PFSK-1 (cell line): ENCODE measurements at regions not wholly inside any gene's neighbourhood (a gene's known extent, or its start where the extent isn't known, plus 50 kb on each side); places are given as distances from the start of the nearest gene placed in this dataset.

ENCODE experiments used
- POLR2AphosphoS5 ChIP-seq: IDR thresholded peaks from 2 replicates; pipeline ENCODE4 v1.6.1; 2012; ENCODE audit warnings: low read depth, mild to moderate bottlenecking, control low read depth, low read length, moderate library complexity
- REST ChIP-seq, 2 experiments: IDR thresholded peaks; 2 replicates each; pipeline versions ENCODE4 v1.6.1 to v1.8.0; 2011 to 2012; ENCODE audit warnings: low read depth in 2 of 2, low read length in 2 of 2, control low read depth in 1 of 2, inconsistent platforms in 1 of 2, mild to moderate bottlenecking in 1 of 2, moderate library complexity in 1 of 2; ENCODE audit not compliant: insufficient read depth in 1 of 2
- SIN3A ChIP-seq: IDR thresholded peaks from 2 replicates; pipeline ENCODE4 v1.6.1; 2012; ENCODE audit warnings: mild to moderate bottlenecking, low read length, moderate library complexity, borderline replicate concordance; ENCODE audit not compliant: insufficient read depth

DNA sequence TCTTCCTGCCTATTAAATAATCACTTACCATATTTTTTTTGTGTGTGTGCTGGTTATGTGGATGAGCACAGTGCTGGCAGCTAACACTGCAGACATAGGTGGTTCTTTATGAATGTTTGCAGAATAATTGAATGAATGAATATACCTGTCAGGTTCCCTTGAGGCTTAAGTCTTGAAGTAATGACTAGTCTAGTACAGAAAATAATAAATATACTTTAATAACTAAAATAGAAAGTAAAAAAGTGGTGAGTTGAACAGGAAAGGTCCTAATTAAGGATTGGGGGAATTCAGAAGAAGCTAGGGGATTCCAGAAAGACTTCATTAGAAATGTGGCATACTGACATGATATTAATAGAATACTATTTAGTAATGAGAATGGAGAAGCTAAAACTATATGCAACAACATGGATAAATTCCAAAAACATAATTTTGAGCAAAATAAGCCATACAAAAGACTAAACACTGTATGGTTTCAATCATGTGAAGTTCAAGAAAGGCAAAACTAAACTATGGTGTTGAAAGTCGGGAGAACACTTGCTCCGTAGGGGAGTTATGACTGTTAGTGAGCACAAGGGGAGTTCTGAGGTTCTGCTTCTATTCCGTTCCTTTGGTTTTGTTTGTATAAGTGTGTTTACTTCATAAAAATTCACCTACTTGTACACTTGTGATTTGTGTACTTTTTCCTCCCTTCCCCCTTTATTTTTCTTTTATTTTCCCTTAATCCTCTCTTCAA lies 464.6 kb downstream of the MTX2 start:
- no peak for TF ChIP-seq POLR2AphosphoS5
- TF ChIP-seq REST (IDR thresholded peaks at IDR 0.05; ENCODE audit: insufficient read depth in 1 of 2, low read depth in 2 of 2, low read length in 2 of 2), result no peak
- no peak for TF ChIP-seq SIN3A
